K562 (cell line): ENCODE measurements at regions not wholly inside any gene's neighbourhood (a gene's known extent, or its start where the extent isn't known, plus 50 kb on each side); places are given as distances from the start of the nearest gene placed in this dataset.

Experiments
- ATAC-seq: fragments of 200-7000 bp; cut with Tn5 transposase; 3 replicates; pipeline ENCODE4 v1.9.1; 2020; ENCODE audit warnings: moderate library complexity
- BruUV-seq: library from RNA; stranded (reverse); fragments of 400-500 nt; replicated peaks from 2 replicates; lab custom pipeline; 2021; lab: Mats Ljungman, UMichigan
- CTCF ChIA-PET: fragments of 300-600 bp; formaldehyde crosslinking; extraction: SDS; loops from one replicate; lab custom pipeline; 2021; ENCODE audit warnings: low intra/inter-chr PET ratio; lab: Yijun Ruan, JAX
- POLR2A ChIA-PET: fragments of 300-600, 350-650 bp; sonication (Branson Sonifier 250); formaldehyde crosslinking; extraction: SDS; loops from one replicate; lab custom pipeline; 2021; ENCODE audit warnings: antibody characterized with exemption, inconsistent platforms; lab: Yijun Ruan, JAX
- DNase-seq, 4 experiments: peaks; one replicate each; pipeline versions ENCODE4 v3.0.0 to v3.0.0-alpha.2; 2011 to 2018; ENCODE audit warnings: low spot score in 3 of 4, mixed read lengths in 3 of 4; ENCODE audit errors: extremely low read depth in 1 of 4
- FAIRE-seq: peaks from 2 replicates; lab custom pipeline; 2011; peaks lifted over from hg19 to GRCh38; lab: Jason Lieb, UNC
- H2AFZ ChIP-seq: 2 replicates; pipeline ENCODE4 v1.6.0; 2011; ENCODE audit warnings: low read depth, low read length, control low read depth, inconsistent platforms
- H3K27ac ChIP-seq: fragments of 200-600 bp; 3 replicates; pipeline ENCODE4 v1.8.0; 2011; ENCODE audit warnings: low read depth, mild to moderate bottlenecking, control low read depth, inconsistent platforms, low read length, moderate library complexity, mixed read lengths; ENCODE audit errors: extremely low read depth
- H3K27me3 ChIP-seq, 2 experiments: fragments of 300-600 bp in 1 of 2; 2 replicates in 1 of 2; 3 replicates in 1 of 2; pipeline versions ENCODE4 v1.6.0 to v1.8.0; 2011; ENCODE audit warnings: inconsistent platforms in 2 of 2, low read length in 2 of 2, mild to moderate bottlenecking in 1 of 2, mixed read lengths in 1 of 2, moderate library complexity in 1 of 2; ENCODE audit not compliant: control insufficient read depth in 2 of 2, insufficient read depth in 2 of 2
- H3K36me3 ChIP-seq: fragments of 300-600 bp; 3 replicates; pipeline ENCODE4 v1.8.0; 2011; ENCODE audit warnings: mild to moderate bottlenecking, low read length, inconsistent platforms; ENCODE audit not compliant: control insufficient read depth, insufficient read depth
- H3K4me1 ChIP-seq, 2 experiments: fragments of 200-600 bp in 1 of 2; replicated peaks in 1 of 2; 2 replicates in 1 of 2; 3 replicates in 1 of 2; pipeline versions ENCODE4 v1.5.1 to v1.8.0; 2011; ENCODE audit warnings: inconsistent platforms in 2 of 2, low read length in 2 of 2, mild to moderate bottlenecking in 1 of 2, mixed read lengths in 1 of 2, moderate library complexity in 1 of 2; ENCODE audit not compliant: control insufficient read depth in 2 of 2, insufficient read depth in 2 of 2
- H3K4me2 ChIP-seq: 2 replicates; pipeline ENCODE4 v1.6.1; 2011; ENCODE audit warnings: low read length, control low read depth, inconsistent platforms, mixed read lengths; ENCODE audit not compliant: insufficient read depth
- H3K4me3 ChIP-seq: fragments of 200-600 bp; sonication (generic), shearing (Covaris generic); 2 replicates; pipeline ENCODE4 v1.5.1; 2016; ENCODE audit warnings: control low read depth, inconsistent platforms
- H3K79me2 ChIP-seq: fragments of 200-600 bp; 3 replicates; pipeline ENCODE4 v1.8.0; 2011; ENCODE audit warnings: low read length, inconsistent platforms; ENCODE audit not compliant: control insufficient read depth, insufficient read depth
- H3K9ac ChIP-seq, 2 experiments: 2 replicates each; pipeline versions ENCODE4 v1.6.0 to v1.6.1; 2011; ENCODE audit warnings: low read depth in 2 of 2, low read length in 2 of 2, control low read depth in 1 of 2, inconsistent platforms in 1 of 2, mild to moderate bottlenecking in 1 of 2, mixed read lengths in 1 of 2; ENCODE audit not compliant: insufficient read depth in 1 of 2
- H3K9me1 ChIP-seq: one replicate; pipeline ENCODE4 v1.6.0; 2011; ENCODE audit warnings: inconsistent platforms, mild to moderate bottlenecking, low read length, moderate library complexity; ENCODE audit not compliant: control insufficient read depth, insufficient read depth
- H3K9me3 ChIP-seq: replicated peaks from 2 replicates; pipeline ENCODE4 v1.5.1; 2011; ENCODE audit warnings: low read depth, low read length, inconsistent platforms; ENCODE audit not compliant: control insufficient read depth, insufficient read depth
- H4K20me1 ChIP-seq: replicated peaks from 2 replicates; pipeline ENCODE4 v1.6.1; 2011; ENCODE audit warnings: low read length, inconsistent platforms, mixed read lengths; ENCODE audit not compliant: control insufficient read depth, insufficient read depth
- CREM ChIP-seq: IDR thresholded peaks from 2 replicates; pipeline ENCODE4 v1.6.1; 2014; ENCODE audit warnings: antibody characterized with exemption, low read depth
- GABPB1 ChIP-seq: sonication (generic); formaldehyde crosslinking; IDR thresholded peaks from 2 replicates; pipeline ENCODE4 v1.8.0; 2022; ENCODE audit warnings: mild to moderate bottlenecking, missing genetic modification reagents
- PCBP1 ChIP-seq: fragments of 200-400 bp; formaldehyde crosslinking; IDR thresholded peaks from 2 replicates; pipeline ENCODE4 v1.6.1; 2018; ENCODE audit warnings: mild to moderate bottlenecking, low read depth, low read length; ENCODE audit not compliant: poor library complexity, severe bottlenecking
- RBM39 ChIP-seq: fragments of 200-400 bp; formaldehyde crosslinking; optimal IDR thresholded peaks from 2 replicates; pipeline ENCODE3; 2018; ENCODE audit warnings: low read depth, low read length
- SIN3B ChIP-seq: fragments of 450-650 bp; IDR thresholded peaks from 2 replicates; pipeline ENCODE4 v1.6.1; 2017; ENCODE audit warnings: low read depth, mild to moderate bottlenecking, moderate library complexity
- WGBS: fragments of 100-300 bp; shearing (Covaris generic); methylation state at CpG from one replicate; pipeline ENCODE4 v1.1.6; 2016; ENCODE audit warnings: low coverage, mixed read lengths; ENCODE audit not compliant: insufficient coverage; ENCODE audit errors: missing lambda C conversion rate; 5-methylcytosine and 5-hydroxymethylcytosine counted together
- in situ Hi-C: fragments of 300-500 bp; cut with MboI; formaldehyde crosslinking; loops from 4 replicates; pipeline ENCODE4 v1.15.0; 2018; ENCODE audit warnings: inconsistent platforms, mixed read lengths
- intact Hi-C: fragments of 100-400 bp; cut with micrococcal nuclease; formaldehyde crosslinking; loops from 2 replicates; pipeline ENCODE4 v1.14.2; 2022
- TF ChIP-seq, protein P1 (sequence below): fragments of 250-450 bp; sonication (Bioruptor Pico); IDR thresholded peaks from 2 replicates; pipeline ENCODE4 v1.9.0; 2021; ENCODE audit warnings: mild to moderate bottlenecking
- TF ChIP-seq, protein P2 (sequence below): fragments of 450-650 bp; formaldehyde crosslinking; conservative IDR thresholded peaks from 2 replicates; pipeline ENCODE4 v1.4.0; 2022; ENCODE audit warnings: mild to moderate bottlenecking, missing genetic modification characterization

DNA sequence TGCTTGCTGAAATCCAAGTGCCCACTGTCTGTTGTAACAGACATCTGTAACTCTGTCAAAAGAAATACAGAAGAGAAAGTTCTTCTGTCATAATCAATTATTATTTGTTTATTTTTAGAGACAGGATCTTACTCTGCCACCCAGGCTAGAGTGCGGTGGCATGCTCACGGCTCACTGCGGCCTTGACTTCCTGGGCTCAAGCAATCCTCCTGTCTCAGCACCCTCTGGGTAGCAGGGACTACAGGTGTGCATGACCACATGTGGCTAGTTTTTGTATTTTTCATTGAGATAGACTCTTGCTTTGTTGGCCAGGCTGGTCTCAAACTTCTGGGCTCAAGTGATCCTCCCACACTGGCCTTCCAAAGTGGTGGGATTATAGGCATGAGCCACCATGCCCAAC lies 177.6 kb upstream of the SETMAR start:
- no peak overlapping the region for H3K27ac ChIP-seq
- H4K20me1 ChIP-seq: no peaks in the 10 kb centered on the region
- intact Hi-C loops (no loop called here), in situ Hi-C loops (no loop called here)
- POLR2A ChIA-PET: no interaction called here
- ATAC-seq (no peak), DNase-seq (no peak), FAIRE-seq (no peak)
- H3K79me2 ChIP-seq: no peaks in the 10 kb centered on the region
- H3K27me3 ChIP-seq: no peaks in the 10 kb centered on the region
- TF ChIP-seq GABPB1 (CRISPR knock-in tag) (no peak), SIN3B (no peak), PCBP1 (no peak), CREM (no peak), RBM39 (no peak)
- TF ChIP-seq, protein P1, sequence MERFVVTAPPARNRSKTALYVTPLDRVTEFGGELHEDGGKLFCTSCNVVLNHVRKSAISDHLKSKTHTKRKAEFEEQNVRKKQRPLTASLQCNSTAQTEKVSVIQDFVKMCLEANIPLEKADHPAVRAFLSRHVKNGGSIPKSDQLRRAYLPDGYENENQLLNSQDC (CRISPR knock-in tag): no peak
- TF ChIP-seq, protein P2, sequence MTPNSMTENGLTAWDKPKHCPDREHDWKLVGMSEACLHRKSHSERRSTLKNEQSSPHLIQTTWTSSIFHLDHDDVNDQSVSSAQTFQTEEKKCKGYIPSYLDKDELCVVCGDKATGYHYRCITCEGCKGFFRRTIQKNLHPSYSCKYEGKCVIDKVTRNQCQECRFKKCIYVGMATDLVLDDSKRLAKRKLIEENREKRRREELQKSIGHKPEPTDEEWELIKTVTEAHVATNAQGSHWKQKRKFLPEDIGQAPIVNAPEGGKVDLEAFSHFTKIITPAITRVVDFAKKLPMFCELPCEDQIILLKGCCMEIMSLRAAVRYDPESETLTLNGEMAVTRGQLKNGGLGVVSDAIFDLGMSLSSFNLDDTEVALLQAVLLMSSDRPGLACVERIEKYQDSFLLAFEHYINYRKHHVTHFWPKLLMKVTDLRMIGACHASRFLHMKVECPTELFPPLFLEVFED (CRISPR knock-in tag): no peak
- H3K4me1 ChIP-seq: no peaks in the 10 kb centered on the region
- H3K9me1 ChIP-seq: no peaks in the 10 kb centered on the region
- H3K4me3 ChIP-seq: no peak overlapping the region
- no peaks in the 10 kb centered on the region for H3K9me3 ChIP-seq
- no TSS peak for BruUV-seq
- H3K36me3 ChIP-seq: no peaks in the 10 kb centered on the region
- CTCF ChIA-PET: no interaction called here
- H3K4me2 ChIP-seq: no peak overlapping the region
- whole genome bisulfite sequencing: 5% methylated on average over 3 of the region's 3 CpGs
- H3K9ac ChIP-seq: no peak overlapping the region
- no peak overlapping the region for H2AFZ ChIP-seq
